GM18858 (cell line): ENCODE measurements at regions not wholly inside any gene's neighbourhood (a gene's known extent, or its start where the extent isn't known, plus 50 kb on each side); places are given as distances from the start of the nearest gene placed in this dataset.
A peak's percentile ranks its signal among the peaks of the same experiment; 100 is the strongest.

Experiments
- ATAC-seq: cut with Tn5 transposase; IDR thresholded peaks from one replicate; pipeline ENCODE4 v1.9.1; 2021; ENCODE audit not compliant: unreplicated experiment

GRCh38 chr3:35946854-35947515, 307.7 kb downstream of the ARPP21 start:
- no peak for ATAC-seq

- no peak for ATAC-seq
Measured at GRCh38 chr3:35950021-35950420, 310.7 kb downstream of the ARPP21 start.

- ATAC-seq, result no peak
Measured at GRCh38 chr3:35954413-35954812, 315.1 kb downstream of the ARPP21 start.

GRCh38 chr3:35965908-35966307, 326.6 kb downstream of the ARPP21 start:
- no peak for ATAC-seq

GRCh38 chr3:35966629-35967464, 327.5 kb downstream of the ARPP21 start:
- ATAC-seq, result peak; percentile 33

DNA sequence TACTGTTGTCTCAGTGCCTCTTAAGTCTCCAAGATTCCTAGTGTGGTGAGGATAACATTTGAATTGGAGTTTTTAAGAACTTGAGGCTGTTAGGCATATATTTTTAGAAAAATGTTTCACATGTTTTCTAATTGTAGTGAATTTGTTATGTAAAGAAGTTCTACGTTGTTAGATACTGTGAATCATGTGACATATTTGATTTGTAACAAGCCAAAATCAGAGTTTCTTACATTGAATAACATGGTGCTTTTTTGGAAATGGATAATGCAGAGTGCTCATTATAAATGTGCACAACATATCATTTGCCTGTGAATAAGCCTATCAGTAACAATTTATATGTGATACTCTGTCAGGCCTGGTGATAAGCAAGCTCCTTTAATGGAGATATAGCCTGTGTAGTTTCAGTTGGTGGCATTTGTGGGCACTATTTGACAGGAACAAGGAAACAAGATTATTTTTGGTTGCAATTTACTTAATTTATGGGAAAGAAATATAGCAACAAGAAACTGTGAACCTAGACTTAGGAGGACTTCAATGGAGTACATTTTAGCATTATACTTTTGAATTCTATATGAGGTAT, 328.8 kb downstream of the ARPP21 start:
- ATAC-seq, result no peak

DNA sequence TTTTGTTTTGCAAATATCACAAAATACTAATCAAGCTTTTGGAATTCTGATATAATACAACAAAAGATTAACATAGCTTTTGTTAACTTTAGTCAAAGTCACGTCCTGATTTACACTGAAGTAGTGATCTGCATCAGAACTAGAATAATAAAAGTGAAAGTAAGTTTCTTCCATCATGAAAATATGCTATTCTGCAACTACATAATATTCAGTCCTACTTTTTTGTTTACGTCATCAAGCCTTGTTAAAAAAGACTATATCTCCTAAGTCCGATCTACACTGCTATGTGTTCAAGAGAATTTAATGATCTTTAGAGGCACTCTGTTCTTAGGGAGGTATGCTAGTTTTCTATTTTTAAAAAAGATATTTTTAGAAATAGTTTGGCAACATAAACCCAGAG, 330.1 kb downstream of the ARPP21 start:
- ATAC-seq, result no peak

DNA sequence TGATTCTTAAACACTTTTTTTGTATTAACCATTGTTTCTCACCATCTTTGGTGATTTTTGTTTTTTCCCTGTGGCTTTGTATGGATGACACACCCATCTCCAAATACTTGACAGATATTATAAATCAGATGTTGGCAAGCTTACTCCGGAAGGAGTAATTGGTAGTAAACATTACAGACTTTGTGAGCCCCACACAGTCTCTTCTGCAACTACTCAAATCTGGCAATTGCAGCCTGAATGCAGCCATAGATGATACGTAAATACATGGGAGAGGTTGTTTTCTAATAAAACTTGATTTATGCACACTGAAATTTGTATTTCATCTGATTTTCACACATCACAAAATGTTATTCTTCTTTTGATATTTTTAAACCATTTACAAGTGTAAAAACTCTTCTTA, 331.5 kb downstream of the ARPP21 start:
- ATAC-seq, result no peak

GRCh38 chr3:35971686-35972085, 332.4 kb downstream of the ARPP21 start:
- ATAC-seq, result no peak

GRCh38 chr3:35974872-35975271, 335.5 kb downstream of the ARPP21 start:
- ATAC-seq, result no peak

DNA sequence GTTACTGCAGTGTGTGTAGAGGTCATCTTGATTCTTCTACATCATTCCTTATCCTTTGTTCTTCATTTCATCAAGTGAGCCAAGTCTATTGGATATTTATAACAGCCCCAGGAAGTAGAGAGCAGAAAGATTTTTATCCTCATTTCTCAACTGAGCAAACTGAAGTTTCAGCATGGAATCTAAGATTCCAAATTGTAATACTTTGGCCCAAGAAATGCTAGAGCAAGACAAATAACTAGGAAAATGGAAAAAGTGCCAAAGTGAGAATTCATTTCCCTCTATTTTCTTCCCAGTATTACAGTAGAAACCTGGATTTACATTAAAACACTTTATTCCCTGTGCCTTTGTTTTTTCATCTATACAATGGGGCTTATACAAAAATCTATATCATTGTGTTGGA, 346.8 kb downstream of the ARPP21 start:
- ATAC-seq, result no peak

DNA sequence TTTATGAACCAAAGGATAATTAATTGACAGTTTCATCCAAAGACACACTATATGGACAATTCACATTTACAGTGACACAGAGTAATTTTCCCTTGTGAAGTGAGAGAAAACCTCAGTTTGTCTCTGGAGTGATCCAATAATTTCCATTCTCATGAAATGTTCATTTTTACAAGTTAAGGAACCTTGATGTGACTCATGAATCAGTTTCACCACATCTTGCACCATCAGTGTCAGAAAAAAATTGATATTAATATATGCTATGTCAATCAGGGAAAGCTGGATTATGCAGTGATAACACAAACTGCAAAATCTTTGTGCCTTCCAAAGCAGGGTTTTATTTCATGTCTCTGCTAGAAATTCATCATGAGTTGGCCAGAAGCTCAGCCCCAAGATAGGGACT, 348.1 kb downstream of the ARPP21 start:
- no peak for ATAC-seq

DNA sequence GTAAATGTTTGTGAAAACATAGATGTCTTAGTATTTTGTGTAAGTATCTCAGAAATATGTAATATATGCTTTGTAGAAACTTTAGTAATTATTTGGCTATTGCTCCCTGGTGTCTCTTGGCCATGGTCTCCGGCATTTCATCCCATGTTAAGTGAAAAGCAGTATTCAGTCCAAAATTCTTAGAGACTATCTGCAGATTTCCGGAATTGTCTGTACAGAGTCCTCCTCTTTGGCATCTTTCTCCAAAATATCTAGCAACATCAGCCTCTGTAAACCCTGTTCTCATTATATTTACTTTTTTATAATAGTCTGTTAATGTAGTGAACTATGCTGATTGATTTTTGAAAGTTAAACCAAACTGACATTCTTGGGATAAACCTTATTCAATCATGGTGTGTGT, 352.7 kb downstream of the ARPP21 start:
- no peak for ATAC-seq

- no peak for ATAC-seq
Measured at GRCh38 chr3:36011791-36012190, 368.5 kb upstream of the STAC start.

- no peak for ATAC-seq
Measured at GRCh38 chr3:36013425-36013824, 366.9 kb upstream of the STAC start.

GRCh38 chr3:36025232-36025631, 355.1 kb upstream of the STAC start:
- no peak for ATAC-seq

GRCh38 chr3:36032180-36033047, 347.9 kb upstream of the STAC start:
- no peak for ATAC-seq

DNA sequence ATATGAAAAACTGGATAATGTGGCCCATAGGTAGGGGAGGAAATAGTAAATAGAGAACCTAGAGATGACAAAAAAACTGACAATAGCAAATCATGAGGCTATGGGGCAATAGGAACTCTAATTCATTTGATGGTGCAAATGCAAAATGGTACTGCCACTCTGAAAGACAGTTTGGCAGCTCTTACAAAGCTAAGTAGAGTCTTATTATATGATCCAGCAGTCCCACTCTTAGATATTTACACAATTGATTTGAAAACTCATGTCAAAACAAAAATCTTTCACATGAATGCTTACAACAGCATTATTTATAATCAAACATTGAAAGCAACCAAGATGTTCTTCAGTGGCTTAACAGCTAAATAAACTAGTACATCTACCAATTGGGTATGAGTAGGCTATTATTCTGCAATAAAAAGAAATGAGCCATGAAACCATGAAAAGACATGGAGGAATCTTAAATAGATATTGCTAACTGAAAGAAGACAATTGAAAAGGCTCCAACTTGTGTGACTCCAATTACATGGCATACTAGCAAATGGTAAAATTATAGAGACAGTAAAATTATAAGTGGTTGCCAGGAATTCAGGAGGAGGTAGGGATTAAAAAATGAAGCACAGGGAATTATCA, 321.8 kb upstream of the STAC start:
- ATAC-seq, result no peak

- ATAC-seq, result no peak
Measured at GRCh38 chr3:36060950-36061349, 319.4 kb upstream of the STAC start.

DNA sequence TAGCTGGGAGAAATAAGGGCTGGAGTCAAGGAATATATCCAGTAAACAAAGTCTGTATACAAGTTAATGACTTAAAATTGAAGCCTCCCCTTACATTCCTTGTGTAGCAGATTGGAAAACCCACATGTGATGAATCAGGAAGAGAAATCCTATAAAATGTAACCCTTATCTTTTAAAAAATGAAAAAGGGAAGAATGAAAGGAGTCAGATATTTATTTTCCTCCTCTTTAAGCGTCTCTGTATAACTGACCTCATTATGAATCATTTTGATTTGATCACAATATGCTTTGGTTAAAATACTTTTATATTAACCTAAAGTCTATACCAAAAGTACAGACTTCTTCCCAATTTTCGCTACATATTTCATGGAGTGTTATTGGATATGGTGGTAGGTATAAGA, 316.3 kb upstream of the STAC start:
- ATAC-seq, result no peak

DNA sequence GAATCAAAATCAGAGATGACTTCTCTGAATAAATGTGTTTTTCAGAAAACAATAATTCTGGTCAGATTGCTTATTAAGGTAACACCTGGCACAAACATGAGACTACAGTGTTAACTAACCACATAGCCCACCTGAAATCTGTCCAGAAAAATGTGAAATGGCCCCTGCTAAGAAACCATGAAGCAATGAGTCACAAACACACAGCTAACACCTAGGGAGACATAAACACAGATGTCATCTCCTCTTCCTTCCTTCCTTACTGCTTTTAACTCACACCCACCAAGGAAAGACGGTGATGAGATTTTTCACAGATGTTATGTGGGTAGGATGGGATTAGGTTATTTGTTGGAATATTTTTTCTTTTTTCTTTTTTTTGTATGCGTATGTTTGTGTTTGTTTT, 315.0 kb upstream of the STAC start:
- no peak for ATAC-seq
